Stimulated activated naive CD8-positive, alpha-beta T cell treated with anti-CD3 and anti-CD28 coated beads, Interleukin-15, Interleukin-2, amounts not matched to agents 100 ng/mL and 50 ng/mL, for 24 hours (primary cell): ENCODE measurements at regions not wholly inside any gene's neighbourhood (a gene's known extent, or its start where the extent isn't known, plus 50 kb on each side); places are given as distances from the start of the nearest gene placed in this dataset.

Experiments
- H3K27ac Mint-ChIP-seq: one replicate; pipeline ENCODE4 v1.8.0; 2021; ENCODE audit warnings: mild to moderate bottlenecking, mixed read lengths
- H3K27me3 Mint-ChIP-seq: one replicate; pipeline ENCODE4 v1.8.0; 2021; ENCODE audit warnings: mixed read lengths
- H3K36me3 Mint-ChIP-seq: one replicate; pipeline ENCODE4 v1.8.0; 2021; ENCODE audit warnings: low read depth, mixed read lengths
- H3K4me1 Mint-ChIP-seq: one replicate; pipeline ENCODE4 v1.8.0; 2021; ENCODE audit warnings: low read depth, mixed read lengths
- H3K4me3 Mint-ChIP-seq: one replicate; pipeline ENCODE4 v1.8.0; 2021; ENCODE audit warnings: mild to moderate bottlenecking, mixed read lengths
- H3K9me3 Mint-ChIP-seq: one replicate; pipeline ENCODE4 v1.8.0; 2021; ENCODE audit warnings: mixed read lengths

DNA sequence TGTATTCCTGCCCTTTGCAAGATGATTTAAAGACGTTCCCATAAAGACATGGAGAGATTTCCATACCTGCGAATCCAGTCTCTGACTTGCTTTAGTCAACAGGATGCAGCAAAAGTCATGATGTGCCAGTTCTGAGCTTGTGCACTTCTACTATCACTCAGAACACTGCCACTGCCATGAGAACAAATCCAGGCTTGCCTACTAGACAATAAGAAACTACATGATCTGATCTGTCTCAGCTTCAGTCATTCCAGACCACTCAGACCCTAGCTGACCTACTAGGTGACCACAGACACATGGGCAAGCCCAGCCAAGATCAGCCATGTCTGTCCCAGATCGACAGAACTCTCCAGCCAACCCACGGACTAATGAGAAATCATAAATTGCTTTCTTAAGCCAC lies 219.2 kb downstream of the RRAGC start:
- no peak overlapping the region for H3K4me3 Mint-ChIP-seq
- no peaks in the 10 kb centered on the region for H3K36me3 Mint-ChIP-seq
- peaks cover 23% of the 10 kb centered on the region for H3K27me3 Mint-ChIP-seq
- H3K27ac Mint-ChIP-seq, result no peak overlapping the region
- no peaks in the 10 kb centered on the region for H3K9me3 Mint-ChIP-seq
- no peaks in the 10 kb centered on the region for H3K4me1 Mint-ChIP-seq

DNA sequence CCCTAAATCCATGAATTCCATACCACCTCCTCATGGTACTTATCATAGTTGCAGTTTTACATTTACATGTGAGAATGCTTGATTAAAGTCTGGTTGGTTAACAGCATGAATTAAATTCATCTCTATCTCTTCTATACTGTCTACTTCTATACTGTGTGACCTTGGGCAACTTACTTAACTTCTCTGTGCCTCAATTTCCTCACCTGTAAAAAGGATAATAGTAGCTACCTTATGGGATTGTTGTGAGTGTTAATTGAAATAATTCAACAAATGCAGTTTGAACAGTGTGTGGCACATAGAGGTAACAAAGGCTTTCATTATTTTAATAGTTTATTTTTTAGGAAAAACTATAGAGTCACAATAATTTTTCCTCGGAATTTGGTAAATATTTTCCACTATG lies 231.3 kb downstream of the RRAGC start:
- Mint-ChIP-seq H3K36me3 (no peaks in the 10 kb centered on the region), H3K9me3 (no peaks in the 10 kb centered on the region), H3K4me3 (no peak overlapping the region), H3K27me3 (peaks cover 36% of the 10 kb centered on the region), H3K4me1 (no peaks in the 10 kb centered on the region), H3K27ac (no peak overlapping the region)

GRCh38 chr1:38625939-38626338 lies 233.6 kb downstream of the RRAGC start:
- Mint-ChIP-seq H3K4me1 (no peaks in the 10 kb centered on the region), H3K27ac (no peak overlapping the region)

GRCh38 chr1:38624336-38625039 lies 235.1 kb downstream of the RRAGC start:
- H3K4me3 Mint-ChIP-seq, result no peak overlapping the region

More at GRCh38 chr1:38625939-38626338, 233.6 kb downstream of the RRAGC start:
- no peak overlapping the region for H3K4me3 Mint-ChIP-seq
- no peaks in the 10 kb centered on the region for H3K36me3 Mint-ChIP-seq
- peaks cover 18% of the 10 kb centered on the region for H3K27me3 Mint-ChIP-seq
- H3K9me3 Mint-ChIP-seq, result no peaks in the 10 kb centered on the region

GRCh38 chr1:38623529-38623928 lies 236.0 kb downstream of the RRAGC start:
- Mint-ChIP-seq H3K27ac (no peak overlapping the region), H3K4me1 (no peaks in the 10 kb centered on the region), H3K36me3 (no peaks in the 10 kb centered on the region), H3K9me3 (no peaks in the 10 kb centered on the region), H3K27me3 (peaks cover 6% of the 10 kb centered on the region), H3K4me3 (no peak overlapping the region)

More at GRCh38 chr1:38624336-38625039, 235.1 kb downstream of the RRAGC start:
- Mint-ChIP-seq H3K4me1 (no peaks in the 10 kb centered on the region), H3K9me3 (no peaks in the 10 kb centered on the region), H3K36me3 (no peaks in the 10 kb centered on the region), H3K27me3 (peaks cover 8% of the 10 kb centered on the region), H3K27ac (no peak overlapping the region)

GRCh38 chr1:38622197-38622596 lies 237.4 kb downstream of the RRAGC start:
- Mint-ChIP-seq H3K9me3 (no peaks in the 10 kb centered on the region), H3K36me3 (no peaks in the 10 kb centered on the region), H3K27me3 (peaks cover 6% of the 10 kb centered on the region), H3K27ac (no peak overlapping the region), H3K4me1 (no peaks in the 10 kb centered on the region), H3K4me3 (no peak overlapping the region)

GRCh38 chr1:38616846-38617245 lies 242.7 kb downstream of the RRAGC start:
- H3K27ac Mint-ChIP-seq, result no peak overlapping the region
- H3K9me3 Mint-ChIP-seq, result peaks cover 4% of the 10 kb centered on the region
- no peak overlapping the region for H3K4me3 Mint-ChIP-seq
- H3K4me1 Mint-ChIP-seq, result no peaks in the 10 kb centered on the region
- no peaks in the 10 kb centered on the region for H3K36me3 Mint-ChIP-seq
- H3K27me3 Mint-ChIP-seq, result peaks cover 8% of the 10 kb centered on the region

GRCh38 chr1:38615680-38616079 lies 243.9 kb downstream of the RRAGC start:
- Mint-ChIP-seq H3K9me3 (peaks cover 4% of the 10 kb centered on the region), H3K27me3 (peaks cover 10% of the 10 kb centered on the region), H3K36me3 (no peaks in the 10 kb centered on the region), H3K4me3 (no peak overlapping the region), H3K4me1 (no peaks in the 10 kb centered on the region), H3K27ac (no peak overlapping the region)

DNA sequence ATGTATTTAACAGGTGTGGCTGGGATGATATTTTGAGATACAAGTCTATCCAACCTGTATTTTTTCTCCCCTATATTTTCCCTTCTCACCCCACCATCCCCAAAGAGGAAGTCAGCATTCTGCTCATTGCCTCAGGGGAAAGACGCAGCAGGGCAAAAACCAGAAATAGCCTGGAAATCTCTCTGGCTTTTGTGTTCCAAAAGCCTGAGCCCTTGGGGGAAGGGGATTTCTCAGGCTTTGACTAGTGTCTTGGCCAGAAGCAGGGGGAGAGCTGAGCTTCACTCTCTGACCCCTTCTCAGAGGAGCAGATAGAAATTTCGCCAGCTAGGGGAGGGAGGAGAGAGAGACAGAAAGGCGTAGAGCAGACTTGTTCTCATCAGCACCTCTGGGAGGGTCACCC lies 244.7 kb downstream of the RRAGC start:
- Mint-ChIP-seq H3K9me3 (peaks cover 4% of the 10 kb centered on the region), H3K27me3 (peaks cover 14% of the 10 kb centered on the region)

DNA sequence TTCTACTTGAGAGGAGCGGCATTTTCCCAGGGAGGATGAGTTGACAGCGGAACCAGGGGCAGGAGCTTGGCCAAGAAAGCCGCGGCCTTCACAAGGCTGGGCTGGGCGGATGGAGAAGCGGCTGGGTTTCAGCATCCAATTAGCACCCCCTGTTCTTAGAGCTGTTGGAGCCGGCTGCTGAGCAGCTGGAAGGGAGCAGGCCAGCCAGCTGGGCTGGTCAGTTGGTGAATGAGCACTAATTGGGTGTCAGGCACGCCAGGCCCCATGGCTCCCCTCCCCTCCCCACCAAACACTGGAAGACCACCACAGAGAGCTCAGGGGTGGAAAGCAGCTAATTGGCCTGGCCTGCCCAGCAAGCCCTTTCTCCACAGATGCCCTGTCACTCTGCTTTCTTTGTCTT lies 245.6 kb downstream of the RRAGC start:
- H3K4me1 Mint-ChIP-seq, result no peaks in the 10 kb centered on the region
- H3K27me3 Mint-ChIP-seq, result peaks cover 14% of the 10 kb centered on the region
- no peak overlapping the region for H3K4me3 Mint-ChIP-seq
- H3K9me3 Mint-ChIP-seq, result peaks cover 4% of the 10 kb centered on the region
- H3K36me3 Mint-ChIP-seq, result no peaks in the 10 kb centered on the region
- H3K27ac Mint-ChIP-seq, result no peak overlapping the region

More for the DNA sequence above, 244.7 kb downstream of the RRAGC start:
- H3K36me3 Mint-ChIP-seq, result no peaks in the 10 kb centered on the region
- no peak overlapping the region for H3K27ac Mint-ChIP-seq
- no peak overlapping the region for H3K4me3 Mint-ChIP-seq
- H3K4me1 Mint-ChIP-seq, result no peaks in the 10 kb centered on the region

- Mint-ChIP-seq H3K27me3 (peaks cover 17% of the 10 kb centered on the region), H3K4me3 (no peak overlapping the region), H3K27ac (no peak overlapping the region), H3K9me3 (peaks cover 4% of the 10 kb centered on the region), H3K36me3 (no peaks in the 10 kb centered on the region), H3K4me1 (no peaks in the 10 kb centered on the region)
Observed at GRCh38 chr1:38612951-38613350, 246.6 kb downstream of the RRAGC start.

GRCh38 chr1:38611664-38612211 lies 247.8 kb downstream of the RRAGC start:
- no peaks in the 10 kb centered on the region for H3K4me1 Mint-ChIP-seq
- H3K27ac Mint-ChIP-seq, result no peak overlapping the region
- no peaks in the 10 kb centered on the region for H3K36me3 Mint-ChIP-seq
- no peak overlapping the region for H3K4me3 Mint-ChIP-seq
- H3K27me3 Mint-ChIP-seq, result peaks cover 17% of the 10 kb centered on the region
- peaks cover 4% of the 10 kb centered on the region for H3K9me3 Mint-ChIP-seq

DNA sequence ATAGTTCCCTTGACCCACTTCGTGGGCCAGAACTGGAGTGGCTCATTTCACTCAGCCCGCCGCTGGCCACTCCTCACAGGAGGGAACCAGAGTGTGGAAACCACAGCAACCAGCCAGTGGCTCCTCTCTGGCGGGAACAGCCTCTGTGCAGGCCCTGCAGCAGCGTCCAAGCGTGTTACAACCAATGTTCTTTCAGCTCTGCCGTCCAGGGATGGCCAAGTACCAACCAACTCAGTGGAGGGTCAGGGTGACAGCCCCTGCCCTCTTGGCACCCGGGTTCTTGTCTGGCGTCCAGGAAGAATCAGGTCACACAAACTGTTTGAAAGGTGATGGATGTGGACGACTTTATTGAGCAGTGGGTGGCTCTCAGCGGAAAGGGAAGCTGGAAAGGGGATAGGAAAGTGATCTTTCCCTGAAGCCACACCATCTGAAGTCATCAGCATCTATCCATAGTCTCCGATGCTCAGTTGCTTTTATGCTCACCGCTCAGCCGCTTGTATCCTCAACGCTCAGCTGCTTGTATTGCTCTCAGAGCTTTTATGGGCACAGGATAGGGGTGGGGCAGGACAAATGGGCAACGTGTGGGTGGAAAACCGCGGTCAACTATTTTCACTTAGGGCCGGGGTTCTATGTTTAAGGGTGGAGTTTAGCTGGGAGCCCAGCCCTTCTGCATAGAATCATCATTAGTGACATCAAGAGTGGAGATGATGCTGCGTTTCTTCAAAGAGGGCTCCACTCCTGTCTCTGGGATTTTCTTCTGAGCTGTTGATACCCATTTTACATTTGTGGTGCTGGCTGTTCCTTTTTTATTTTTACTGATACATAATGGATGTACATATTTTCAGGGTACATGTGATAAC lies 250.2 kb downstream of the RRAGC start:
- Mint-ChIP-seq H3K9me3 (no peaks in the 10 kb centered on the region), H3K36me3 (no peaks in the 10 kb centered on the region), H3K27ac (no peak overlapping the region), H3K27me3 (peaks cover 14% of the 10 kb centered on the region), H3K4me1 (no peaks in the 10 kb centered on the region), H3K4me3 (no peak overlapping the region)

DNA sequence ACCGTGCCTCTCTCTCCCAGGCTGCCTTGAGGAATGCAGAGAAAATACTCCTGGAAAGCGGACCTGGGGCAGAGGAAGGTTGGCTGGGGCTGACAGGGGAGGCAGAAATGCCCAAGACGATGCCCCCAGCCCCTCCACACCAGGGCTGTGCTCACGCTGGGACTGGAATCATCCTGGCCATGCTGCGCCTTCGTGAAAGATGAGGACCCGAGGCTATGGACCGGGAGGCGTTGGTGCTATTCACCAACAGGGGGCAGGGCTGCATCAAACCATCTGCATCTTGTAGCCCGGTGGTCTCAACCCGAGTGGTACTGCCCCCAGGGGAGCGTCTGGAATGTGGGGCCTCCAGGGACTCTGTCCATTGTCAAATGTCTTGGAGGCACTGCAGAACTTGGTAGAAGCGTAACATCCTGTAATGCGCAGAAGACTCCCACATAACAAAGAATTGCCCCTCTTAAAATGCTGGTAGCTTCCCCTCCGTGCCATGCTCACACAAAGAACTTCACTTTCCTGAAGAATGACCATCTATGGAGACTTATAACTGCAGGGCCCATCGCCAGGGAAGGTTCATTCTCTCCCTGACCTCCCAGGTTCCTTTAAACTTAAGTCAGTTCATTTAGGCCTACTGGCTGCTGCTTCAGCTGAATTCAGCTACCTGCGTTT lies 251.2 kb downstream of the RRAGC start:
- H3K4me1 Mint-ChIP-seq, result no peaks in the 10 kb centered on the region

DNA sequence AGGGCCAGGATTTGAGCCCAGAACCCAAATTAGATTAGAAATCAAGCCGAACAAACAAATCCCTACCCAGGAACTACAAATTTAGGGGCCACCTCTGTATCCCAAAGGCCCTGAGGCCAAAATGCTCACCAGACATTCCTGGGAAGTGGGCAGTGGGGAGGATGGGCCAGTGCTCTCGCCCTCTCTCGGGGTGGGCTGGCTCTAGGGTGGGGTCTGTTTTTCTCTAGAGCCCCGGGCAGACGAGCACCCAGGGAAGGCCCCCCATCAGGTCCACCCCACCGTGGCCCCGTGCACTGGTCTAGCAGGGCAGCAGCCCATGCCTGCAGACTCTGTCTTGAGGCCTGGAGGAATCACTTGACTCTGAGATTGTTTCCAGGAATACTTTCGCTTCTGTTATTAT lies 252.0 kb downstream of the RRAGC start:
- Mint-ChIP-seq H3K4me3 (no peak overlapping the region), H3K27ac (no peak overlapping the region), H3K9me3 (no peaks in the 10 kb centered on the region), H3K27me3 (peaks cover 9% of the 10 kb centered on the region), H3K36me3 (no peaks in the 10 kb centered on the region), H3K4me1 (no peaks in the 10 kb centered on the region)

More for the DNA sequence above, 251.2 kb downstream of the RRAGC start:
- Mint-ChIP-seq H3K4me3 (no peak overlapping the region), H3K27me3 (peaks cover 14% of the 10 kb centered on the region), H3K9me3 (no peaks in the 10 kb centered on the region), H3K36me3 (no peaks in the 10 kb centered on the region), H3K27ac (no peak overlapping the region)
